Keratinocyte (primary cell): ENCODE measurements at regions not wholly inside any gene's neighbourhood (a gene's known extent, or its start where the extent isn't known, plus 50 kb on each side); places are given as distances from the start of the nearest gene placed in this dataset.

Experiments used
- DNase-seq: peaks from one replicate; pipeline ENCODE4 v3.0.0-alpha.2; 2011; ENCODE audit warnings: low read depth, missing footprints, low spot score
- FAIRE-seq: peaks from 2 replicates; lab custom pipeline; 2011; peaks lifted over from hg19 to GRCh38; lab: Jason Lieb, UNC
- H2AFZ ChIP-seq: 2 replicates; pipeline ENCODE4 v1.6.0; 2012; ENCODE audit warnings: low read length, control low read depth, inconsistent platforms; ENCODE audit not compliant: control insufficient read depth
- H3K27ac ChIP-seq: 2 replicates; pipeline ENCODE4 v1.5.1; 2011; ENCODE audit warnings: low read length; ENCODE audit not compliant: control insufficient read depth, insufficient read depth
- H3K27me3 ChIP-seq: 3 replicates; pipeline ENCODE4 v1.6.0; 2011; ENCODE audit warnings: low read length; ENCODE audit not compliant: control insufficient read depth, insufficient read depth; ENCODE audit errors: extremely low read depth
- H3K36me3 ChIP-seq, 2 experiments: 2 replicates in 1 of 2; 3 replicates in 1 of 2; pipeline ENCODE4 v1.5.1; 2011; ENCODE audit warnings: low read length in 2 of 2, mild to moderate bottlenecking in 1 of 2; ENCODE audit not compliant: control insufficient read depth in 2 of 2, insufficient read depth in 2 of 2; ENCODE audit errors: extremely low read depth in 1 of 2
- H3K4me1 ChIP-seq: 3 replicates; pipeline ENCODE4 v1.5.1; 2011; ENCODE audit warnings: low read length; ENCODE audit not compliant: control insufficient read depth, insufficient read depth; ENCODE audit errors: extremely low read depth
- H3K4me2 ChIP-seq: 3 replicates; pipeline ENCODE4 v1.6.0; 2011; ENCODE audit warnings: low read depth, low read length; ENCODE audit not compliant: control insufficient read depth, insufficient read depth; ENCODE audit errors: extremely low read depth
- H3K4me3 ChIP-seq, 3 experiments: fragments of 200-600 bp in 1 of 3; sonication (generic) in 1 of 3; 2 replicates in 2 of 3; 3 replicates in 1 of 3; pipeline ENCODE4 v1.5.1; 2011 to 2016; ENCODE audit warnings: low read length in 3 of 3, mild to moderate bottlenecking in 3 of 3, control low read depth in 2 of 3, inconsistent platforms in 1 of 3, low read depth in 1 of 3, mixed read lengths in 1 of 3, mixed run types in 1 of 3, moderate library complexity in 1 of 3; ENCODE audit not compliant: control insufficient read depth in 2 of 3, insufficient read depth in 2 of 3; ENCODE audit errors: extremely low read depth in 1 of 3
- H3K79me2 ChIP-seq: 2 replicates; pipeline ENCODE4 v1.6.0; 2012; ENCODE audit warnings: low read length; ENCODE audit not compliant: control insufficient read depth, insufficient read depth
- H3K9ac ChIP-seq: 3 replicates; pipeline ENCODE4 v1.6.0; 2011; ENCODE audit warnings: low read length; ENCODE audit not compliant: control insufficient read depth, insufficient read depth; ENCODE audit errors: extremely low read depth
- H3K9me1 ChIP-seq: 3 replicates; pipeline ENCODE4 v1.6.0; 2011; ENCODE audit warnings: low read length; ENCODE audit not compliant: control insufficient read depth, insufficient read depth; ENCODE audit errors: extremely low read depth
- H3K9me3 ChIP-seq: 2 replicates; pipeline ENCODE4 v1.5.1; 2012; ENCODE audit warnings: low read depth, low read length; ENCODE audit not compliant: control insufficient read depth
- H4K20me1 ChIP-seq: 3 replicates; pipeline ENCODE4 v1.6.0; 2011; ENCODE audit warnings: low read length; ENCODE audit not compliant: control insufficient read depth, insufficient read depth; ENCODE audit errors: extremely low read depth
- CTCF ChIP-seq, 3 experiments: IDR thresholded peaks in 1 of 3; conservative IDR thresholded peaks in 1 of 3; optimal IDR thresholded peaks in 1 of 3; 2 replicates in 2 of 3; 3 replicates in 1 of 3; pipeline versions ENCODE3 to v1.5.1; 2011; ENCODE audit warnings: low read length in 3 of 3, mild to moderate bottlenecking in 3 of 3, moderate library complexity in 2 of 3, control low read depth in 1 of 3, inconsistent platforms in 1 of 3; ENCODE audit not compliant: insufficient read depth in 2 of 3; ENCODE audit errors: extremely low read depth in 1 of 3
- EZH2 ChIP-seq: IDR thresholded peaks from one replicate; pipeline ENCODE4 v1.6.1; 2012; ENCODE audit warnings: inconsistent platforms, mild to moderate bottlenecking, low read length, moderate library complexity
- dilution Hi-C: fragments of 300-500 bp; cut with MboI; formaldehyde crosslinking; loops from one replicate; pipeline ENCODE4 v1.7.0; 2020; ENCODE audit warnings: low sequenced_read_pairs; ENCODE audit not compliant: extremely low pct_ligation_motif_present

GRCh38 chr12:16730772-16731171 lies 124.8 kb upstream of the LMO3 start:
- dilution Hi-C loops, result no loop called here
- Histone ChIP-seq H3K9me3 (no peaks in the 10 kb centered on the region), H3K79me2 (no peaks in the 10 kb centered on the region), H3K4me3 (no peak overlapping the region), H2AFZ (no peak overlapping the region), H3K4me1 (no peaks in the 10 kb centered on the region), H3K27ac (no peak overlapping the region), H3K4me2 (no peak overlapping the region), H3K9ac (no peak overlapping the region), H4K20me1 (no peaks in the 10 kb centered on the region), H3K9me1 (no peaks in the 10 kb centered on the region), H3K36me3 (no peaks in the 10 kb centered on the region), H3K27me3 (no peaks in the 10 kb centered on the region)
- DNase-seq (no peak), FAIRE-seq (no peak)
- no peak for TF ChIP-seq EZH2
- no peak for TF ChIP-seq CTCF (optimal IDR thresholded peaks at IDR 0.05 in 1 of 3, IDR thresholded peaks at IDR 0.05 in 1 of 3, conservative IDR thresholded peaks at IDR 0.05 in 1 of 3; ENCODE audit: extremely low read depth in 1 of 3, insufficient read depth in 2 of 3, low read length in 3 of 3)

- H3K9ac ChIP-seq, result no peak overlapping the region
These were observed 120.9 kb upstream of the LMO3 start for GRCh38 chr12:16726879-16727278.

More at GRCh38 chr12:16726879-16727278, 120.9 kb upstream of the LMO3 start:
- Histone ChIP-seq H3K4me2 (no peak overlapping the region), H3K79me2 (no peaks in the 10 kb centered on the region), H3K36me3 (no peaks in the 10 kb centered on the region), H3K9me1 (no peaks in the 10 kb centered on the region), H2AFZ (no peak overlapping the region), H3K27ac (no peak overlapping the region), H3K27me3 (no peaks in the 10 kb centered on the region), H4K20me1 (no peaks in the 10 kb centered on the region), H3K4me1 (no peaks in the 10 kb centered on the region), H3K4me3 (no peak overlapping the region), H3K9me3 (no peaks in the 10 kb centered on the region)
- FAIRE-seq, result no peak
- no peak for DNase-seq
- dilution Hi-C loops, result no loop called here
- no peak for TF ChIP-seq EZH2
- TF ChIP-seq CTCF (optimal IDR thresholded peaks at IDR 0.05 in 1 of 3, IDR thresholded peaks at IDR 0.05 in 1 of 3, conservative IDR thresholded peaks at IDR 0.05 in 1 of 3; ENCODE audit: extremely low read depth in 1 of 3, insufficient read depth in 2 of 3, low read length in 3 of 3), result no peak
